SK-N-DZ (cell line): ENCODE measurements at regions not wholly inside any gene's neighbourhood (a gene's known extent, or its start where the extent isn't known, plus 50 kb on each side); places are given as distances from the start of the nearest gene placed in this dataset.

Source experiments
- DNase-seq: peaks from one replicate; pipeline ENCODE4 v3.0.0-alpha.2; 2015; ENCODE audit warnings: low spot score

DNA sequence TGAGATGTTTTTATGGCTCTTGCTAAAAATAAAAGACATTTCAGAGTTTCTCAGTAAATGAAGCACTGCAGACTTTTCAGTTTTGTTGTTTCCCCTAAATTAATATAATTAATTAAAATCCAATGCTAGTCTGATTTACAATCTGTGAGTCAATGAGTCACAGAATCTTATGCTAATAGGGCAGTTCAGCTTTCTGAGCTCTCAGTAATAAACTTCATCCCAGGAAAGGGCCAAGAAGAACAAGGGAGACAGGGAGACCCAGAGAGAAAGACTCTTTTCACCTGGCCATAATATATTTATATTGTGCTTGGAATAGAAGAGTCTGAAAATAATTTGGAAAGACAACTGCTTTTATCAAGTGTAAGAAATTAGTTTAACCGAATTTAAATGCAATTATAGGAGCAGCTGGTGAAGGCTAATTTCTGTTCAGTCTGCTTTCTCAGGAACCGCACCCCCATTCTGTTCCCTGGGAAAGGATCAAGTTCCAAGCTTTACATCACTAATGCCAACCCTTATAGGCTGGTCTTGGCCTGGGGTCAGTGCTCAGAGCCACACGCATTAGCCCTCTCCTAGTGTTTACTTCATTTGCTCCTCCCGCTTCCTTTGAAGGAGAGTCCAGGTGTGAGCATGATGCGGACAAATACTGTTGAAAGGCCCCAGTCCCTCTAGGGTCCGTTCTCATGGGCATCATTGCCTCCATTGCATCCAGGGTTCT lies 145.6 kb downstream of the ZBTB18 start:
- peak; percentile 92 for DNase-seq

GRCh38 chr1:244197851-244198375 lies 146.8 kb downstream of the ZBTB18 start:
- DNase-seq, result no peak

DNA sequence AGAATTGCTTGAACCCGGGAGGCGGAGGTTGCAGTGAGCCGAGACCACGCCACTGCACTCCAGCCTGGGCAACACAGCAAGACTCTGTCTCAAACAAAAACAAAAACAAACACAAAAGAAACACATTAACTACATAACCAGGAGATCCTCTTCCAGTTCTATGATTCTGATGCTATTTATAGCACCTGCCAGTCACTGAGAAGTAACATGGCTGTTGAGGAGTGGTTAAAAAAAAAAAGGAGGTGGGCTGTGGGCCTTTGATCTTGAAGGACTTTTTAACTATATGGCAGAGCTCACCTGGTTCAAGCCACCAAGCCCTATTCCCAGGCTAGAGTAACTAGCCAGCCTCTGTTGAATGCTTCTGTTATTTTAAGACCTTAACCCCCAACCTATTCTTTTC lies 148.8 kb downstream of the ZBTB18 start:
- DNase-seq, result no peak

DNA sequence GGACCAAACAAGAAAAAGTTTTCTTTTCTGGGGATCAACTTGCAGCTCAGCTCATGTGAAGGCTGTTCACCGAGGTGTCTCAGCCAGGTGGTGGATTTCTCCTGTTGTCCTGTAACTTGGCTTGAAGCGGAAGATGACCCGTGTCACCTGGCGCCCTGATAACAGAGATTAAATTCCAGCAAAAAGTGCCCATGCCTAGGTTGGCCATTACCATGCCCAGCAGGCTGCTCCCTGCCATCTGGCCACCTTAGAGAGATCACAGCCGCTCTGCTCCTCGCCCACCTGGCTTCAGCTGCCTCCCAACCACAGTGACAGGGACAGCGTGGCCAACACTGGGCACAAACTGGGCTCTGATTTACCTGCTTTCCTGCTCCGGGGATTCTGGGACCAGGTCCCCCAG lies 149.5 kb downstream of the ZBTB18 start:
- DNase-seq, result no peak

DNA sequence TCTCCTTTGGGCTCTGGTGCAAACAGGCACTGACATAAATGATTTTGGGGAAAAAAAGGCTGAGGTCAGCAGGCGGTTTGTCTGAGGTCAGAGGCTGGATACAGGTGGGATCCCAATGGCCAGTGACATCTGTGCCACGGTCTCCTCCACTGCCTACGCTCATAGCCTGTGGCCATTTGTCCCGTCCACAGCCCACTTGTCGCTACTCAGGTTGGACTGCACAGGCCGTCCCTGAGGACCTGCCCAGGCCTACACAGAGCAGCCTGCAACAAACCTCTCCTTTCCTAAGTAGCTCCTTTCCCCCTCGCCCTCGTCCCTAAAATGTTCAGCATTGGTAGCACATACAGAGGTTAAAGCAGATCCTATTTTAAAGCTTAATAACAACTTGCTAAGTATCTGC lies 150.7 kb downstream of the ZBTB18 start:
- no peak for DNase-seq

- no peak for DNase-seq
Measured at GRCh38 chr1:244204004-244204403, 152.9 kb downstream of the ZBTB18 start.

DNA sequence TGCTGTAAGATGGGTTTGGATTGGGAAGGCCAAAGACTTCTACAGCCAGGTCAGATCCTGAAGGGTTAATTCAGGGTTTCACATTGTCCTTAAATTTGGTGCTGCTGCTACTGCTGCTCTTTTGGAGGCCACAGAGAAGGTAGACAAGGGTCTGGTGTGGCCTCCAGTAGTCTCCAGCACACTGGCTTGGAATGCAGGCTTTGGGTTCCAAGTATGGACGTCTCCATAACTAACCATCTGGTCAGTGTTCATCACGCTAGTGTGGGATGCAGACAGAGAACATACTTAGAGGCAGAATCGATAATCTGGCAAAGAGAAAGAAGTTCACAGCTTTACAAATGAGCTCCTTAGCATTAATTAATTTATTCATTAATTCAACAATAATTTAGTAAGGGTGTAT lies 154.1 kb downstream of the ZBTB18 start:
- no peak for DNase-seq

DNA sequence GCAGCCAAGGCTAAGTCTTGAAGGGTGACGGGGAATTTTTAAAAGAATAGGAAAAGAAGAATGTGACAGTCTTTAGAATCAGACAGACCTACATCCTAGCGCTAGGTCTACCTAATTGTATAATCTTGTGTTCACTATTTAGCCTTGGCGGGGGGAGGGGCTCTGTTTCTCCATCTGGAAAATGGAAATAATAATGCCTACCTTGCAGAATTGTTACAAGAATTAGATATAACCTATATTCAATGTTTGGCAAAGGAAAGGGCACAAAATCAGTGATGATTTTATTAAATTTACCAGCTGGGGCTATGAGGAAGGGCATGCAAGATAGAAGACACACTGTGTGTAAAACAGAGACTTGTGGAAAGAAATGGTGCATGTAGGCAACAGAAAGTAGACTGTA lies 154.8 kb downstream of the ZBTB18 start:
- DNase-seq, result no peak

DNA sequence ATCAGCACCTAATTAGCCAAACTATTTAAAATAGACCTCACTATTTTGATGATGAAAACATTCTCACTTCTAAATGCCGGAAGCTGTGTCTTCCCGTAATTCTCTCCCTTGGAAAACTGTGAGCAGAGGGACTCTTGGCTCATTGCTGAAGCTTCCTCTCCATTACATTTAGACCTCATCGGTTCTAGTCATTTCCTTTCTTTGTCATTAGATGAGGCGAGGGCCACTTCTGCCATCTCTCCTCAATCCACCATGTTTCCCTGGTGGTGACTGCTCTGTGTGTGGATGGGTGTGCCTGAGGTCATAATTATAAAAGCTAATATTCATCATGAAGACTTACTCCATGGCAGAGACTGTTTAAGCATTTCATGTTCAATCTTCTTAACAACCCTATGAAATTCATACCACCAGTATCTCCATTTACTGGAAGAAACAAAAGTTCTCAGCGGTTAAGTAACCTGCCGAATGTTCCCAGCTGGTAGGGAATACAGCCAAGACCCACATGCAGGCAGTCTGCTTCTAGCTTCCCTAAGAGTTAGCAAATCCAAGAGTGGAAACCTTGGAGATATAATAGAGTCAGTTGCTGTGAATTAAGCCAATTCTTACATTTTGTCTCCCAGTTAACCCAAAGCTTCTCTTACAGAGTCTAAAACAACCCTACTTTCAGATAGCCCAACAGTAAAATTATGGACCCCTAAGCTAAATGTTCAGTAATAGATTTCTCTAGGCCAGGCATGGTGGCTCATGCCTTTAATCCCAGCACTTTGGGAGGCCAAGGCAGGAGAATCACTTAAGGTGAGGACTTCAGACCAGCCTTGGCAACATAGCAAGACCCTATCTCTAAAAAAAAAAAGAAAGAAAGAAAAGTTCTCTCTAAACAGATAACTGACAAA lies 156.2 kb downstream of the ZBTB18 start:
- DNase-seq, result no peak

DNA sequence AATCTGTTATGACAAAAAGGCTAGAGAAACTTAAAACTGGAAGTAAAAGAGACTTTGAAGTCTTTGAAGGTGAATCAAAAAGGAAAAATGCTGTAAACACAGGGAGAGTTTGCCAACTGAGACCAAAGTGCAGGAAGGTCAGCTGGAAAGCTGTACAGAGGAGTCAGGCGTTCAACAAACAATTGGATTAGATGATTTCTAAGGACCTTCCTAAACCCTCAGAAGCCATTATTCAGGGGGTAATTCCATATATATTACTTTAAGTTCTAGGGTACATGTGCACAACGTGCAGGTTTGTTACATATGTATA lies 156.8 kb downstream of the ZBTB18 start:
- DNase-seq, result no peak

DNA sequence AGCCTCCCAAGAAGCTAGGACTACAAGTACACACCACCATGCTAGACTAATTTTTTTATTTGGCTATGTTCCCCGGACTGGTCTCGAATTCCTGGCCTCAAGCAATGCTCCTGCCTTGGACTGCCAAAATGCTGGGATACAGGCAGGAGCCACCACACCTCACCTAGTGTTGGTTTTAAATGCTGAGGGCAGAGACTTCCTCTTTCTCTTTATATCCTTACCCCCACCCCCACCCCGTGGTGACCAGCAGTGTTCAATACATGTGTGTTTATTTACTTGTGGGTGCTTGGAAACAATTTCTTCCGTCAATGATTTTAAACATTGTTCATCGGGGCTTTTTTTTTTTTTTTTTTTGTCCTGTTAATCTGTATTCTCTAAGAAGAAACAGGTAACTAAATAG lies 158.9 kb downstream of the ZBTB18 start:
- no peak for DNase-seq

GRCh38 chr1:244210884-244211558 lies 159.9 kb downstream of the ZBTB18 start:
- no peak for DNase-seq

GRCh38 chr1:244211559-244211944 lies 160.5 kb downstream of the ZBTB18 start:
- DNase-seq, result no peak

- no peak for DNase-seq
Measured at GRCh38 chr1:244212219-244212618, 161.1 kb downstream of the ZBTB18 start.

GRCh38 chr1:244212797-244213475 lies 161.9 kb downstream of the ZBTB18 start:
- no peak for DNase-seq

DNA sequence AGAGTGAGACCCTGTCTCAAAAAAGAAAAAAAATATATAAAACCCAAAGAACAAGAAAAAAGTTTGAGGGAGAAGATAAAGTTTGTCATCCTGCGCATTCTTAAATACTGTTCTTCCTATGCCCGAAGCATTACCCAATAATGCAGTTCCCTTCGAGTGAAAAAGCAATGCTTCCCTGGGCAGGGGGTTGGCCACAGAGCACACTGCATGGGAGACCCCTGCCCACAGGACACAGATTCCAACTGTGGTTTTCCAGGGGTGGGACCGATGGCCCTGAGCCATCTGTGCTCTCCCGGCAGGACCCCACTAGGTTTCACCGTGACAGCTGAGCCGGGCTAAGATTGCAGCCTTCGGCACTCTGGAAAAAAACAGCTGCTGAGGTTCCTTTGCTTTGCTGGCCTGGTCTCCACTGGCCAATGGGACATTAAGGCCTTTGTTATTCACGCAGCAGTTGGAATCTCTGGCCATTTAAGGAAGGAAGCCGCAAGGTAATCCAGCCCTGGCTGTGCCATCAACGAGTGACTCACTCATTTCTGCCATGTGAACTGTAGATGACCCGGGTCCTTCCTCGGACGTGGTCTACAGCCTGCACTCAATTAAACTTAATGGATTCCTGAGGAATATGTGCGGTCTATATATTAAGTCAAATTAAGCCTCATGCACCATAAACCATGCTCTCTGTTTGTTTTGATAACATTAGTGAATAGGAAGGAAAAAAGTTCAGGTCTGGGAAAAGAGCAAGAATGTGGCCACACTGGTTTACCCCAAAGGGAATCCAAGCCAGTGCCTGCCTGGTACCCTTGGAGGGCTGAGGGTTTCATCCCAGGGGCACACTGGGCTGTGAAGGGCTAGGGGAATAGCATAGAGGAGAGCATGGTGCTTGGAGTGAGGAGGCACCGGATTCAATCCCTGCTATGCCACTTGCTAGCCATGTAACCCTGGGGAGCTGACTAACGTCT lies 163.2 kb downstream of the ZBTB18 start:
- peak; percentile 92 for DNase-seq

GRCh38 chr1:244216836-244217235 lies 165.8 kb downstream of the ZBTB18 start:
- no peak for DNase-seq

DNA sequence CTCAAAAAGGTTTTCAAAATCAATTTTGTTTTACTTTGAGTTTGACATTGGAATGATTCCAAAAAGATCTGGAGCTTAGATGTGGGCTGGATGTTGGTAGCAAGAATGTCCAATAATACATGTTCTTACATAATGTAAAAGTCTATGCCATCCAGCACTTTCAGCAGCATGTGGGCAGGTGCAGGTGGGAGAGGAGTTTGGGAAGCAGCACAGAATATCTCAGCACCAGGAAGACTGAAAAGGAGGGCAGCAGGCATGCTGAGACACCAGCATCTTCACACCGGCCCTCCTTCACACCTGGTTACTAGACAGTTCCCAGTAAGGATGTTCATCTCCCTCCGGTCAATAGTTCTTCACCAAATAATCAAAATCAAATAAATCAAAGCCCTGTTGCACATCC lies 166.6 kb downstream of the ZBTB18 start:
- no peak for DNase-seq

GRCh38 chr1:244218220-244218619 lies 167.1 kb downstream of the ZBTB18 start:
- no peak for DNase-seq

DNA sequence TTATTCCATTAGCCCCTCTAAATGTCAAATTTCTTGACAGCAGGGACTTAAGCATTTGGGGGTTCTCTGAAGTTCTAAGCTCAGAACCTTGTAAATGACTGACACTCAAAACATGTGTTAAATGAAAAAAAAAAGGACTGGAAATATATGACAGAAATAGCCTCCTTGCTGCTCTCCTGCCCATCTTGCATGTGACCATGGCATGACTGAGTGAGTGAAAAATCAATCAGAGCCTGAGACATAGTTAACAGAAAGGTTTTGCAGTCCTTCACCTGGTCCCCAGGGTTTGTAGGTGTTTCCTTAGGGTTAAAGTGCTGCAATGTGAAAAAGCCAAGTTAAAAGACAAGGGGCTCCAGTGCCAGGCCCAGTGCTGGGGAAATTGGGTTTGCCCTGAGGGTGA lies 168.1 kb downstream of the ZBTB18 start:
- DNase-seq, result no peak

DNA sequence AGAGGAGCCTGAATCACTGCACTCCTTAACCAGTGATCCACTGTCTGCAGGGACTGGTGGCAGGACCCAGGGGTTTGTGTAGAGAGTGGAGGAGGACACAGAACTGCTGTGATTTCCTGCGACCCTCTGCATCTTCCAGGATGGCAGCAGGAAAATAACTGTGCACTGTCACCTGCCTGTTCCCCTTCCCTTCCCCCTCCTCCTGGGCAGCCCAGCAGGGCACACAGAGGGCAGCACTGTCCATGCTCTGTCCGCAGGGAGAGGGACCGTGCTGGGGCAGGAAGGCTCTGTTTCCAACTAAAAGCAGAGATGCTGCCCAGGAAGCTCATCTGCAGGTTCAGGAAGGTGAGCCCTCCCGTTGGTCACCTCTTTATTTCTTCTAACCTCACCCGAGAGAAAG lies 168.7 kb downstream of the ZBTB18 start:
- DNase-seq, result no peak
